Trophoblast cell (in vitro differentiated cells and primary cell): ENCODE measurements at regions not wholly inside any gene's neighbourhood (a gene's known extent, or its start where the extent isn't known, plus 50 kb on each side); places are given as distances from the start of the nearest gene placed in this dataset.

Source experiments
- DNase-seq, 2 donors: peaks; one replicate each; pipeline ENCODE4 v3.0.0-alpha.2; 2016
- H2AFZ ChIP-seq: 2 replicates; pipeline ENCODE4 v1.6.1; 2013; ENCODE audit warnings: low read length, moderate library complexity, mild to moderate bottlenecking; ENCODE audit not compliant: insufficient read depth, poor library complexity
- H2AK5ac ChIP-seq: 2 replicates; pipeline ENCODE4 v1.6.1; 2013; ENCODE audit warnings: mild to moderate bottlenecking, low read length
- H2BK120ac ChIP-seq: 2 replicates; pipeline ENCODE4 v1.6.1; 2013; ENCODE audit warnings: low read length, mild to moderate bottlenecking, moderate library complexity; ENCODE audit not compliant: insufficient read depth, poor library complexity
- H2BK12ac ChIP-seq: 2 replicates; pipeline ENCODE4 v1.6.1; 2013; ENCODE audit warnings: mild to moderate bottlenecking, low read length, moderate library complexity
- H2BK5ac ChIP-seq: 2 replicates; pipeline ENCODE4 v1.6.1; 2013; ENCODE audit warnings: low read length, low read depth, moderate library complexity, mild to moderate bottlenecking; ENCODE audit not compliant: poor library complexity
- H3K14ac ChIP-seq: 2 replicates; pipeline ENCODE4 v1.6.1; 2013; ENCODE audit warnings: mild to moderate bottlenecking, low read length
- H3K18ac ChIP-seq: 2 replicates; pipeline ENCODE4 v1.6.1; 2013; ENCODE audit warnings: mild to moderate bottlenecking, low read length
- H3K23ac ChIP-seq: 2 replicates; pipeline ENCODE4 v1.6.1; 2013; ENCODE audit warnings: low read length
- H3K27ac ChIP-seq: 2 replicates; pipeline ENCODE4 v1.5.1; 2013; ENCODE audit warnings: low read depth, mild to moderate bottlenecking, inconsistent platforms, low read length, moderate library complexity
- H3K27me3 ChIP-seq: 2 replicates; pipeline ENCODE4 v1.6.1; 2013; ENCODE audit warnings: inconsistent platforms, mild to moderate bottlenecking, low read length, moderate library complexity; ENCODE audit not compliant: insufficient read depth
- H3K36me3 ChIP-seq, 2 experiments: 1 replicate in 1 of 2; 2 replicates in 1 of 2; pipeline ENCODE4 v1.6.1; 2013; ENCODE audit warnings: low read length in 2 of 2, mild to moderate bottlenecking in 2 of 2, moderate library complexity in 1 of 2; ENCODE audit not compliant: insufficient read depth in 2 of 2, control insufficient read depth in 1 of 2
- H3K4ac ChIP-seq: 2 replicates; pipeline ENCODE4 v1.6.1; 2013; ENCODE audit warnings: low read depth, mild to moderate bottlenecking, low read length, moderate library complexity
- H3K4me1 ChIP-seq, 2 experiments: 1 replicate in 1 of 2; 2 replicates in 1 of 2; pipeline ENCODE4 v1.6.1; 2013; ENCODE audit warnings: low read length in 2 of 2, mild to moderate bottlenecking in 2 of 2, moderate library complexity in 1 of 2; ENCODE audit not compliant: insufficient read depth in 2 of 2, control insufficient read depth in 1 of 2
- H3K4me2 ChIP-seq: 2 replicates; pipeline ENCODE4 v1.6.1; 2013; ENCODE audit warnings: inconsistent platforms, mild to moderate bottlenecking, low read length, moderate library complexity
- H3K4me3 ChIP-seq: 2 replicates; pipeline ENCODE4 v1.5.1; 2013; ENCODE audit warnings: mild to moderate bottlenecking, low read depth, low read length, inconsistent platforms
- H3K79me1 ChIP-seq: one replicate; pipeline ENCODE4 v1.6.1; 2013; ENCODE audit warnings: low read length
- H3K79me2 ChIP-seq: 2 replicates; pipeline ENCODE4 v1.6.1; 2013; ENCODE audit warnings: low read length, mild to moderate bottlenecking; ENCODE audit not compliant: control insufficient read depth, insufficient read depth, poor library complexity
- H3K9ac ChIP-seq: 2 replicates; pipeline ENCODE4 v1.6.1; 2013; ENCODE audit warnings: mild to moderate bottlenecking, low read length
- H3K9me3 ChIP-seq: 2 replicates; pipeline ENCODE4 v1.6.1; 2013; ENCODE audit warnings: low read depth, mild to moderate bottlenecking, control low read depth, inconsistent platforms, low read length; ENCODE audit not compliant: insufficient read depth
- H4K12ac ChIP-seq: 2 replicates; pipeline ENCODE4 v1.6.1; 2013; ENCODE audit warnings: low read depth, mild to moderate bottlenecking, low read length, moderate library complexity
- H4K8ac ChIP-seq: 2 replicates; pipeline ENCODE4 v1.6.1; 2013; ENCODE audit warnings: low read depth, mild to moderate bottlenecking, low read length, moderate library complexity
- H4K91ac ChIP-seq: one replicate; pipeline ENCODE4 v1.6.1; 2013; ENCODE audit warnings: low read depth, mild to moderate bottlenecking, low read length, moderate library complexity
- WGBS: extraction: QIAGEN DNeasy Blood & Tissue Kit; methylation state at CpG from one replicate; pipeline ENCODE4 v1.1.7; 2013; ENCODE audit warnings: missing lambda C conversion rate; ENCODE audit not compliant: insufficient read length, insufficient coverage; ENCODE audit errors: extremely low coverage; 5-methylcytosine and 5-hydroxymethylcytosine counted together

- H3K4me2 ChIP-seq, result no peak overlapping the region
- H3K14ac ChIP-seq, result no peak overlapping the region
- H3K27ac ChIP-seq, result no peak overlapping the region
- WGBS, result no CpG with 5 or more reads among the region's 3 CpGs
- H3K23ac ChIP-seq, result no peak overlapping the region
- no peak overlapping the region for H2BK5ac ChIP-seq
- H3K4me1 ChIP-seq, result no peaks in the 10 kb centered on the region
- H2BK120ac ChIP-seq, result no peak overlapping the region
- peaks cover under 1% of the 10 kb centered on the region for H3K27me3 ChIP-seq
- no peaks in the 10 kb centered on the region for H3K79me2 ChIP-seq
- no peak for DNase-seq
- H2AFZ ChIP-seq, result no peak overlapping the region
- no peaks in the 10 kb centered on the region for H3K36me3 ChIP-seq
- H3K9me3 ChIP-seq, result peaks cover 6% of the 10 kb centered on the region
- H4K8ac ChIP-seq, result no peak overlapping the region
- no peak overlapping the region for H3K9ac ChIP-seq
- H2BK12ac ChIP-seq, result no peak overlapping the region
- H4K12ac ChIP-seq, result no peak overlapping the region
- no peak overlapping the region for H3K4me3 ChIP-seq
- H3K4ac ChIP-seq, result no peak overlapping the region
- no peak overlapping the region for H3K18ac ChIP-seq
- H3K79me1 ChIP-seq, result no peaks in the 10 kb centered on the region
- H2AK5ac ChIP-seq, result no peak overlapping the region
- H4K91ac ChIP-seq, result no peak overlapping the region
Measured at GRCh38 chr14:87785897-87786296, 207.1 kb downstream of the GALC start.

- H3K14ac ChIP-seq, result no peak overlapping the region
- no peak overlapping the region for H3K27ac ChIP-seq
- H3K23ac ChIP-seq, result no peak overlapping the region
- H3K27me3 ChIP-seq, result no peaks in the 10 kb centered on the region
- H3K79me1 ChIP-seq, result no peaks in the 10 kb centered on the region
- H4K91ac ChIP-seq, result no peak overlapping the region
- H3K4me3 ChIP-seq, result no peak overlapping the region
- H2BK12ac ChIP-seq, result no peak overlapping the region
- no peak overlapping the region for H2BK5ac ChIP-seq
- no peaks in the 10 kb centered on the region for H3K4me1 ChIP-seq
- H2AK5ac ChIP-seq, result no peak overlapping the region
- H3K18ac ChIP-seq, result no peak overlapping the region
- H4K12ac ChIP-seq, result no peak overlapping the region
- no peak overlapping the region for H3K9ac ChIP-seq
- no CpG with 5 or more reads among the region's 1 CpG for WGBS
- DNase-seq, result no peak
- peaks cover 7% of the 10 kb centered on the region for H3K9me3 ChIP-seq
- no peak overlapping the region for H3K4ac ChIP-seq
- no peak overlapping the region for H2AFZ ChIP-seq
- H3K4me2 ChIP-seq, result no peak overlapping the region
- H3K36me3 ChIP-seq, result no peaks in the 10 kb centered on the region
- H2BK120ac ChIP-seq, result no peak overlapping the region
- no peaks in the 10 kb centered on the region for H3K79me2 ChIP-seq
- H4K8ac ChIP-seq, result no peak overlapping the region
Measured at GRCh38 chr14:87784386-87784785, 208.6 kb downstream of the GALC start.

- H4K91ac ChIP-seq, result no peak overlapping the region
- H3K23ac ChIP-seq, result no peak overlapping the region
- DNase-seq, result no peak
- H2BK120ac ChIP-seq, result no peak overlapping the region
- no CpG with 5 or more reads among the region's 2 CpGs for WGBS
- no peak overlapping the region for H3K9ac ChIP-seq
- H4K8ac ChIP-seq, result no peak overlapping the region
- H2BK5ac ChIP-seq, result no peak overlapping the region
- H3K9me3 ChIP-seq, result peaks cover 7% of the 10 kb centered on the region
- H2AK5ac ChIP-seq, result no peak overlapping the region
- H2AFZ ChIP-seq, result no peak overlapping the region
- H4K12ac ChIP-seq, result no peak overlapping the region
- H3K79me1 ChIP-seq, result no peaks in the 10 kb centered on the region
- H3K4me2 ChIP-seq, result no peak overlapping the region
- no peak overlapping the region for H3K4me3 ChIP-seq
- no peak overlapping the region for H3K14ac ChIP-seq
- H3K4ac ChIP-seq, result no peak overlapping the region
- H3K4me1 ChIP-seq, result no peaks in the 10 kb centered on the region
- no peak overlapping the region for H3K27ac ChIP-seq
- no peaks in the 10 kb centered on the region for H3K27me3 ChIP-seq
- no peaks in the 10 kb centered on the region for H3K79me2 ChIP-seq
- H3K36me3 ChIP-seq, result no peaks in the 10 kb centered on the region
- H2BK12ac ChIP-seq, result no peak overlapping the region
- H3K18ac ChIP-seq, result no peak overlapping the region
Measured at GRCh38 chr14:87783071-87783470, 209.9 kb downstream of the GALC start.

GRCh38 chr14:87772854-87773253 lies 220.1 kb downstream of the GALC start:
- H3K27me3 ChIP-seq, result no peaks in the 10 kb centered on the region
- no peak overlapping the region for H2AK5ac ChIP-seq
- no peak overlapping the region for H4K12ac ChIP-seq
- H3K9me3 ChIP-seq, result peaks cover 3% of the 10 kb centered on the region
- no peak overlapping the region for H4K8ac ChIP-seq
- no peak overlapping the region for H3K14ac ChIP-seq
- no peak overlapping the region for H3K4me2 ChIP-seq
- no peak for DNase-seq
- H2BK120ac ChIP-seq, result no peak overlapping the region
- H3K4me1 ChIP-seq, result no peaks in the 10 kb centered on the region
- H3K18ac ChIP-seq, result no peak overlapping the region
- H2AFZ ChIP-seq, result no peak overlapping the region
- H3K79me1 ChIP-seq, result no peaks in the 10 kb centered on the region
- no peaks in the 10 kb centered on the region for H3K79me2 ChIP-seq
- no peak overlapping the region for H3K4ac ChIP-seq
- H3K4me3 ChIP-seq, result no peak overlapping the region
- no peak overlapping the region for H2BK5ac ChIP-seq
- H2BK12ac ChIP-seq, result no peak overlapping the region
- no CpG with 5 or more reads among the region's 7 CpGs for WGBS
- no peaks in the 10 kb centered on the region for H3K36me3 ChIP-seq
- H4K91ac ChIP-seq, result no peak overlapping the region
- H3K23ac ChIP-seq, result no peak overlapping the region
- H3K9ac ChIP-seq, result no peak overlapping the region
- H3K27ac ChIP-seq, result no peak overlapping the region
